HPDE6-E6E7 (cell line): ENCODE measurements at regions not wholly inside any gene's neighbourhood (a gene's known extent, or its start where the extent isn't known, plus 50 kb on each side); places are given as distances from the start of the nearest gene placed in this dataset.

Source experiments
- DNase-seq: peaks from one replicate; pipeline ENCODE4 v3.0.0; 2011; ENCODE audit warnings: missing footprints; ENCODE audit errors: extremely low spot score

- DNase-seq = no peak
Measured at GRCh38 chr10:29925771-29926692, 133.4 kb downstream of the JCAD start.

- DNase-seq = no peak
Measured at GRCh38 chr10:29924436-29924835, 134.9 kb downstream of the JCAD start.

GRCh38 chr10:29923416-29923965 is 135.9 kb downstream of the JCAD start:
- DNase-seq = no peak

GRCh38 chr10:29922892-29923291 is 136.5 kb downstream of the JCAD start:
- no peak for DNase-seq

GRCh38 chr10:29922226-29922625 is 137.2 kb downstream of the JCAD start:
- DNase-seq = no peak

- no peak for DNase-seq
Measured at GRCh38 chr10:29921071-29921446, 138.3 kb downstream of the JCAD start.

GRCh38 chr10:29920408-29921070 is 138.8 kb downstream of the JCAD start:
- no peak for DNase-seq

GRCh38 chr10:29918623-29919400 is 140.6 kb downstream of the JCAD start:
- no peak for DNase-seq

- DNase-seq = no peak
Measured at GRCh38 chr10:29917311-29917710, 142.1 kb downstream of the JCAD start.

- DNase-seq = no peak
Measured at GRCh38 chr10:29916669-29917068, 142.7 kb downstream of the JCAD start.

- no peak for DNase-seq
Measured at GRCh38 chr10:29914986-29915785, 144.2 kb downstream of the JCAD start.

GRCh38 chr10:29908962-29909361 is 150.4 kb downstream of the JCAD start:
- no peak for DNase-seq

GRCh38 chr10:29900865-29901264 is 158.5 kb downstream of the JCAD start:
- DNase-seq = no peak

GRCh38 chr10:29897999-29898716 is 161.2 kb downstream of the JCAD start:
- no peak for DNase-seq

GRCh38 chr10:29897430-29897829 is 162.0 kb downstream of the JCAD start:
- DNase-seq = no peak

- no peak for DNase-seq
Measured at GRCh38 chr10:29896053-29896452, 163.3 kb downstream of the JCAD start.

- no peak for DNase-seq
Measured at GRCh38 chr10:29895456-29895855, 163.9 kb downstream of the JCAD start.

GRCh38 chr10:29888321-29888720 is 171.1 kb downstream of the JCAD start:
- DNase-seq = no peak

- no peak for DNase-seq
Measured at GRCh38 chr10:29886299-29886698, 173.1 kb downstream of the JCAD start.

GRCh38 chr10:29883231-29883630 is 176.2 kb downstream of the JCAD start:
- DNase-seq = no peak

- no peak for DNase-seq
Measured at GRCh38 chr10:29882766-29883165, 176.6 kb downstream of the JCAD start.
